ENCODE measurements at regions not wholly inside any gene's neighbourhood (a gene's known extent, or its start where the extent isn't known, plus 50 kb on each side); places are given as distances from the start of the nearest gene placed in this dataset.

DNA sequence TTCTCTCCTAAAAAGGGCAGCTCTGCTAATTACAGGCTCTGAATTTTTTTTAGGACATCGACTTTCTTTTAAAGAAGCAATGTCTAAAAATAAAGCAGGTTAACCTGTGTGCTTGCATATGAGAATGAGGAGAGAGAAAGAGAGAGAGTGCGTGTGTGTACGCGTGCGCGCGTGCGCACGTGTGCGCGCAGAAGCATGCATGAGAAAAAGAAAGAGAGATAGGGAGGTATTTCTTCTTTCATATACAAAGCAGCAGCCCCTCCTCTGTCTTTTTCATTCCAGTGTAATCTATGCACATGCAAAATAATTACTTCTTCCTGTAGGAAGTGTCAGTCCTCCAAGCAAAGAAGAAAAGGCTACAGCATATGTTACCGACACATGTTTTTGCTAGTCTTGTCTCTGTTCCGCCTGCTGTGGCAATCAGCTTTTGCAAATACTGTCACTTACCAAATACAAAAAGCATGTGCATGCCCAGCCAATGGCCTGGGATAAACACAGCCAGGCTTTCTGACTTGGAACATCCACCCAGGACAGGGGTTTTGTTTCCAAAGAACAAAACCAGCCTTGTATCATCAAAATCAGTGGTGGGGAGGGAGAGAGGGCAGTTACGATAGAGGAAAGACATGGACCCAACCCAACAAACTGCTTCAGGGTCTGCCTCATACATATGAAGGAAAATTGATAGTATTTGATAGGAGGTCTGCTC, 252.3 kb upstream of the SLC24A2 start:
- no TSS peak for BruUV-seq (replicated peaks)
- intact Hi-C loops (cut with micrococcal nuclease; ENCODE audit: unreplicated experiment): no loop called here
- TF ChIP-seq EZH2phosphoT487 (IDR thresholded peaks at IDR 0.05; ENCODE audit: borderline replicate concordance, low read depth, low read length): no peak
- TF ChIP-seq, protein P1, sequence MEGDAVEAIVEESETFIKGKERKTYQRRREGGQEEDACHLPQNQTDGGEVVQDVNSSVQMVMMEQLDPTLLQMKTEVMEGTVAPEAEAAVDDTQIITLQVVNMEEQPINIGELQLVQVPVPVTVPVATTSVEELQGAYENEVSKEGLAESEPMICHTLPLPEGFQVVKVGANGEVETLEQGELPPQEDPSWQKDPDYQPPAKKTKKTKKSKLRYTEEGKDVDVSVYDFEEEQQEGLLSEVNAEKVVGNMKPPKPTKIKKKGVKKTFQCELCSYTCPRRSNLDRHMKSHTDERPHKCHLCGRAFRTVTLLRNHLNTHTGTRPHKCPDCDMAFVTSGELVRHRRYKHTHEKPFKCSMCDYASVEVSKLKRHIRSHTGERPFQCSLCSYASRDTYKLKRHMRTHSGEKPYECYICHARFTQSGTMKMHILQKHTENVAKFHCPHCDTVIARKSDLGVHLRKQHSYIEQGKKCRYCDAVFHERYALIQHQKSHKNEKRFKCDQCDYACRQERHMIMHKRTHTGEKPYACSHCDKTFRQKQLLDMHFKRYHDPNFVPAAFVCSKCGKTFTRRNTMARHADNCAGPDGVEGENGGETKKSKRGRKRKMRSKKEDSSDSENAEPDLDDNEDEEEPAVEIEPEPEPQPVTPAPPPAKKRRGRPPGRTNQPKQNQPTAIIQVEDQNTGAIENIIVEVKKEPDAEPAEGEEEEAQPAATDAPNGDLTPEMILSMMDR (conservative IDR thresholded peaks at IDR 0.05; ENCODE audit: low read length): no peak

DNA sequence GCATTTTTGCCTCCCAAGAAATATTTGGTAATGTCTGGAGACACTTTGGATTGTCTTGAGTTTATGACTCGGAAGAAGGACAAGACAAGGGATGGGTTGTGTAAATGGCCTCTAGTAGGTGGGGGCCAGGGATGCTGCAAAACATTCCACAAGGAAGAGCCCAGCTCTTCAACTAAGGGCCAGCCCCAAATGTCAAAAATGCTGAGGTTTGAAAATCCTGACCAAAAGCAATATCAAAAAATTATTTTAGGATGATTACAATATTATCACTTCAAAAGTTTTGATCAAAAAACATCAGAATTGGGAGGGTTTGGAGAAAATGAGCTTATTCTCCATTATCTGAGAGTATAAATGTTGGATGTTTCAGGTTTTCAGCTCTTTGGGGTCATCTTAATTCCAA, 248.9 kb upstream of the SLC24A2 start:
- no peak overlapping the region for H3K27ac ChIP-seq (ENCODE audit: low read depth, low read length, poor library complexity, severe bottlenecking)
- intact Hi-C loops (cut with micrococcal nuclease; ENCODE audit: unreplicated experiment): no loop called here
- no peak overlapping the region for H2AFZ ChIP-seq (ENCODE audit: low read length)
- DNase-seq (ENCODE audit: low spot score): no peak
- CTCF ChIA-PET (ENCODE audit: unreplicated experiment): interaction anchor here (0.9 to 1.0 kb wide), 2 partner anchors 8 to 13 kb away, joined by 3 read pairs; no protein-coding TSS in a partner anchor
- no TSS peak for BruUV-seq (replicated peaks)
- no peaks in the 10 kb centered on the region for H3K79me2 ChIP-seq (ENCODE audit: insufficient read depth, low read depth, low read length)
- TF ChIP-seq, protein P1 (conservative IDR thresholded peaks at IDR 0.05; ENCODE audit: low read length): no peak
- no peak for TF ChIP-seq EZH2phosphoT487 (IDR thresholded peaks at IDR 0.05; ENCODE audit: borderline replicate concordance, low read depth, low read length)
- no peaks in the 10 kb centered on the region for H3K9me3 ChIP-seq (ENCODE audit: low read length)
- H3K4me2 ChIP-seq (ENCODE audit: low read length): no peak overlapping the region
- no peaks in the 10 kb centered on the region for H3K36me3 ChIP-seq (ENCODE audit: insufficient read depth, low read length)
- H4K20me1 ChIP-seq (ENCODE audit: insufficient read depth, low read length): no peaks in the 10 kb centered on the region
- no peak overlapping the region for H3K4me3 ChIP-seq (ENCODE audit: low read depth, low read length, poor library complexity, severe bottlenecking)
- H3K9me2 ChIP-seq (ENCODE audit: insufficient read depth, low read length): no peaks in the 10 kb centered on the region
- H3K4me1 ChIP-seq (ENCODE audit: insufficient read depth, low read length, poor library complexity, severe bottlenecking): no peaks in the 10 kb centered on the region
- POLR2A ChIA-PET: interaction anchor here (0.7 to 1.0 kb wide), 3 partner anchors 9 to 272 kb away, joined by 3 to 4 read pairs (median 3); no protein-coding TSS in a partner anchor

More for the DNA sequence above, 252.3 kb upstream of the SLC24A2 start:
- Histone ChIP-seq H3K4me2 (ENCODE audit: low read length) (no peak overlapping the region), H3K36me3 (ENCODE audit: insufficient read depth, low read length) (no peaks in the 10 kb centered on the region), H3K9me2 (ENCODE audit: insufficient read depth, low read length) (no peaks in the 10 kb centered on the region), H3K4me1 (ENCODE audit: insufficient read depth, low read length, poor library complexity, severe bottlenecking) (no peaks in the 10 kb centered on the region), H3K9me3 (ENCODE audit: low read length) (no peaks in the 10 kb centered on the region), H2AFZ (ENCODE audit: low read length) (no peak overlapping the region), H4K20me1 (ENCODE audit: insufficient read depth, low read length) (no peaks in the 10 kb centered on the region), H3K4me3 (ENCODE audit: low read depth, low read length, poor library complexity, severe bottlenecking) (no peak overlapping the region), H3K79me2 (ENCODE audit: insufficient read depth, low read depth, low read length) (no peaks in the 10 kb centered on the region), H3K27ac (ENCODE audit: low read depth, low read length, poor library complexity, severe bottlenecking) (no peak overlapping the region)
- POLR2A ChIA-PET: no interaction called here
- no peak for DNase-seq (ENCODE audit: low spot score)
- CTCF ChIA-PET (ENCODE audit: unreplicated experiment): no interaction called here

DNA sequence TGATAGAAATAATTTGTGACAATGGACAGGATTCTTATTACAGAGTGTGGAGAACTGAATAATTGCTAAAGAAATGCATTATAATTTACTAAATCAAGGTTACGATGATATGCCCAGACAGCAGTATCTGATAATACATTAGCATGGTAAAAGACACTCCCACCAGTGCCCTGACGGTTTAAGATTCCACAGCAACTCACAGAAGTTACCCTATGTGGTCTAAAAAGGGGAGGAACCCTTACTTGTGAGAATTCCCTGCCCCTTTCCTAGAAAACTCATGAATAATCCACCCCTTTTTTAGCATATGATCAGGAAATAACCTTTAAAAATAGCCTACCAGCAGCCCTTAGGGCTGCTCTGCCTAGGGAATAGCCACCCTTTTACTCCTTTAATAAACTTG, 244.7 kb upstream of the SLC24A2 start:
- ChIA-PET POLR2A (no interaction called here), CTCF (ENCODE audit: unreplicated experiment) (no interaction called here)
- Histone ChIP-seq H4K20me1 (ENCODE audit: insufficient read depth, low read length) (no peaks in the 10 kb centered on the region), H3K27ac (ENCODE audit: low read depth, low read length, poor library complexity, severe bottlenecking) (no peak overlapping the region), H2AFZ (ENCODE audit: low read length) (no peak overlapping the region), H3K9me3 (ENCODE audit: low read length) (no peaks in the 10 kb centered on the region), H3K36me3 (ENCODE audit: insufficient read depth, low read length) (no peaks in the 10 kb centered on the region), H3K79me2 (ENCODE audit: insufficient read depth, low read depth, low read length) (no peaks in the 10 kb centered on the region), H3K4me2 (ENCODE audit: low read length) (no peak overlapping the region), H3K4me3 (ENCODE audit: low read depth, low read length, poor library complexity, severe bottlenecking) (no peak overlapping the region), H3K4me1 (ENCODE audit: insufficient read depth, low read length, poor library complexity, severe bottlenecking) (no peaks in the 10 kb centered on the region), H3K9me2 (ENCODE audit: insufficient read depth, low read length) (no peaks in the 10 kb centered on the region)
- intact Hi-C loops (cut with micrococcal nuclease; ENCODE audit: unreplicated experiment): no loop called here
- TF ChIP-seq, protein P1 (conservative IDR thresholded peaks at IDR 0.05; ENCODE audit: low read length): no peak
- no peak for TF ChIP-seq EZH2phosphoT487 (IDR thresholded peaks at IDR 0.05; ENCODE audit: borderline replicate concordance, low read depth, low read length)
- DNase-seq (ENCODE audit: low spot score): no peak
- no TSS peak for BruUV-seq (replicated peaks)

Data from OCI-LY7 (cell line).